ENCODE measurements at regions not wholly inside any gene's neighbourhood (a gene's known extent, or its start where the extent isn't known, plus 50 kb on each side); places are given as distances from the start of the nearest gene placed in this dataset.

GRCh38 chr18:52200921-52201663 lies 138.9 kb upstream of the DCC start (continued):
- TF ChIP-seq USF2 (IDR thresholded peaks at IDR 0.05; ENCODE audit: borderline replicate concordance, low read depth, low read length) = no peak
- no peak for TF ChIP-seq FOSL2 (IDR thresholded peaks at IDR 0.05; ENCODE audit: borderline replicate concordance, low read depth)
- TF ChIP-seq GABPA (IDR thresholded peaks at IDR 0.05; ENCODE audit: low read depth) = no peak
- TF ChIP-seq EZH2phosphoT487 (IDR thresholded peaks at IDR 0.05; ENCODE audit: borderline replicate concordance, low read depth) = no peak

- ChIA-PET CTCF (interaction anchor here (1.6 kb wide), 1 partner anchor 11 kb away, joined by 5 read pairs; no protein-coding TSS in a partner anchor), POLR2A (no interaction called here)
- Histone ChIP-seq H3K36me3 (replicated peaks in 1 of 2; ENCODE audit: control insufficient read depth in 1 of 2, insufficient read depth in 2 of 2, low read length in 1 of 2) (no peaks in the 10 kb centered on the region), H3K9me3 (no peaks in the 10 kb centered on the region), H3K27ac (ENCODE audit: low read depth in 2 of 2, low read length in 1 of 2) (no peak overlapping the region), H3K4me2 (no peak overlapping the region), H3K9ac (no peak overlapping the region), H3K9me2 (no peaks in the 10 kb centered on the region), H3K27me3 (ENCODE audit: insufficient read depth) (0 out of 2 replicates have a peak, but pooled peaks cover 8% of the 10 kb centered on the region), H3K4me1 (ENCODE audit: control insufficient read depth in 1 of 2, insufficient read depth in 2 of 2, low read depth in 1 of 2, low read length in 1 of 2) (peaks cover 0 to 4% of the 10 kb centered on the region in 2 experiments; a peak in 1 of 4 replicates), H3K79me2 (ENCODE audit: insufficient read depth) (no peaks in the 10 kb centered on the region), H3F3A (replicated peaks; ENCODE audit: insufficient read depth) (no peaks in the 10 kb centered on the region), H3K4me3 (ENCODE audit: low read depth in 2 of 2, low read length in 1 of 2) (no peak overlapping the region), H2AFZ (ENCODE audit: low read depth) (no peak overlapping the region), H4K20me1 (ENCODE audit: insufficient read depth) (no peaks in the 10 kb centered on the region)
- WGBS (ENCODE audit: low lambda C conversion rate) = 73% methylated on average over 3 of the region's 3 CpGs
- no peak for TF ChIP-seq PBX3 (IDR thresholded peaks at IDR 0.05)
- TF ChIP-seq FOXJ3 (CRISPR knock-in tag; IDR thresholded peaks at IDR 0.05) = no peak
- TF ChIP-seq FOSL2 (IDR thresholded peaks at IDR 0.05; ENCODE audit: borderline replicate concordance, low read depth) = no peak
- TF ChIP-seq CTCF (IDR thresholded peaks at IDR 0.05) = no peak
- TF ChIP-seq IRF3 (IDR thresholded peaks at IDR 0.05; ENCODE audit: low read depth, low read length) = no peak
- no peak for TF ChIP-seq JUND (IDR thresholded peaks at IDR 0.05)
- TF ChIP-seq SMC3 (IDR thresholded peaks at IDR 0.05; ENCODE audit: low read depth, low read length) = no peak
- TF ChIP-seq POLR2AphosphoS5 (IDR thresholded peaks at IDR 0.05; ENCODE audit: low read depth, low read length) = no peak
- TF ChIP-seq EP300 (IDR thresholded peaks at IDR 0.05; ENCODE audit: borderline replicate concordance in 1 of 2, low read depth in 1 of 2, low read length in 1 of 2) = no peak
- TF ChIP-seq MAX (IDR thresholded peaks at IDR 0.05; ENCODE audit: low read depth) = no peak
- no peak for TF ChIP-seq MXI1 (IDR thresholded peaks at IDR 0.05; ENCODE audit: low read depth, low read length)
- DNase-seq = no peak
These were observed 131.4 kb upstream of the DCC start for GRCh38 chr18:52208646-52209045.

Data from SK-N-SH (cell line).